ENCODE measurements at regions not wholly inside any gene's neighbourhood (a gene's known extent, or its start where the extent isn't known, plus 50 kb on each side); places are given as distances from the start of the nearest gene placed in this dataset.

DNA sequence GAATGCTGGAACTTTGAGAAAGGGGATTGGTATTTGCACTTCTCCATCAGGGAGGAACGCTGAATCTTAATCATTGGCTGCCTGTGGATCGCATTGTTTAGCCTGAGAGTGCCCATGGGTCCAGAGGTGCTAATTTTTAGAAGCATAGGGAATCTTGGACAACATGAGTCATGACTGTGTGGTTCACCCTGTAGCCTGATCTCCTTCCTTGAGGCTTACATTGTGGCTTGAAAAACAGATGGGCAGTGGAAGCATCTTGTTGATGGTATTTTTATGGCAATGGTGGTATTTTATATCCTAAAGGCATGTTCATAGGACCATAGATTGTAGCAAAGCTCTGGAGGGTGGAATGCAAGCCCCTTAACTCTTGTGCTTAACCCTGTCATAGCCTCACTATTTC lies 99.2 kb upstream of the DBX1 start:
- ATAC-seq: no peak
- TF ChIP-seq TCF4 (CRISPR knock-in tag; IDR thresholded peaks at IDR 0.05; ENCODE audit: borderline replicate concordance): no peak
- no peak for TF ChIP-seq OSR1 (CRISPR knock-in tag; IDR thresholded peaks at IDR 0.05)

GRCh38 chr11:20258376-20258895 lies 98.2 kb upstream of the DBX1 start:
- no peak for ATAC-seq
- no peak for TF ChIP-seq PATZ1 (CRISPR knock-in tag; IDR thresholded peaks at IDR 0.05; ENCODE audit: borderline replicate concordance)
- TF ChIP-seq ISL1 (CRISPR knock-in tag; IDR thresholded peaks at IDR 0.05): no peak
- TF ChIP-seq TCF4 (CRISPR knock-in tag; IDR thresholded peaks at IDR 0.05; ENCODE audit: borderline replicate concordance): peak; percentile 58; the same call in 1 of the 2 replicates
- TF ChIP-seq TSHZ2 (CRISPR knock-in tag; IDR thresholded peaks at IDR 0.05): no peak

DNA sequence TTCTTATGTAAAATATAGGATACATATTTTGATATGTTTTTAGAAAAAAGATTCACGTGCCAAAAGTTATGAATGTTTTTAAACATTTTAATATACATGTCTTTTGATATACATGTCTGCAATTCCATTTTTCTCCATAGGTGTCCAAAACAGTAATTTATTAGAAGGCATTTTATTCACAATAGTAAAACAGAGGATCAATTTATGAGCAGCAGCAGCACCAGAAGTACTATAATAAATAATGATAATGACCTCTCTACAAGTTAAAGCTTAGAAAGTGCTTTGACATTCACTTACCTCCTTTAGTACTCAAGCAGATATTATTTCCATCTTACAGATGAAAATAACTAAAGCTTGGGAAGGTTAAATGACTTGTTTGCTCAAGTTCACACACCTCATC lies 96.7 kb upstream of the DBX1 start:
- TF ChIP-seq PATZ1 (CRISPR knock-in tag; IDR thresholded peaks at IDR 0.05; ENCODE audit: borderline replicate concordance): no peak
- ATAC-seq: no peak

- no peak for ATAC-seq
- no peak for TF ChIP-seq CSDC2 (CRISPR knock-in tag; IDR thresholded peaks at IDR 0.05)
- no peak for TF ChIP-seq PPARA (CRISPR knock-in tag; IDR thresholded peaks at IDR 0.05; ENCODE audit: borderline replicate concordance)
- TF ChIP-seq, protein P1, sequence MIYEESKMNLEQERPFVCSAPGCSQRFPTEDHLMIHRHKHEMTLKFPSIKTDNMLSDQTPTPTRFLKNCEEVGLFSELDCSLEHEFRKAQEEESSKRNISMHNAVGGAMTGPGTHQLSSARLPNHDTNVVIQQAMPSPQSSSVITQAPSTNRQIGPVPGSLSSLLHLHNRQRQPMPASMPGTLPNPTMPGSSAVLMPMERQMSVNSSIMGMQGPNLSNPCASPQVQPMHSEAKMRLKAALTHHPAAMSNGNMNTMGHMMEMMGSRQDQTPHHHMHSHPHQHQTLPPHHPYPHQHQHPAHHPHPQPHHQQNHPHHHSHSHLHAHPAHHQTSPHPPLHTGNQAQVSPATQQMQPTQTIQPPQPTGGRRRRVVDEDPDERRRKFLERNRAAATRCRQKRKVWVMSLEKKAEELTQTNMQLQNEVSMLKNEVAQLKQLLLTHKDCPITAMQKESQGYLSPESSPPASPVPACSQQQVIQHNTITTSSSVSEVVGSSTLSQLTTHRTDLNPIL (CRISPR knock-in tag; IDR thresholded peaks at IDR 0.05; ENCODE audit: low read depth): no peak
- TF ChIP-seq SNAI2 (CRISPR knock-in tag; IDR thresholded peaks at IDR 0.05): no peak
- no peak for TF ChIP-seq ZNF70 (CRISPR knock-in tag; IDR thresholded peaks at IDR 0.05)
- no peak for TF ChIP-seq ESRRG (CRISPR knock-in tag; IDR thresholded peaks at IDR 0.05)
- no peak for TF ChIP-seq RARB (CRISPR knock-in tag; IDR thresholded peaks at IDR 0.05)
- no peak for TF ChIP-seq BACH2 (CRISPR knock-in tag; IDR thresholded peaks at IDR 0.05; ENCODE audit: borderline replicate concordance)
- TF ChIP-seq TOX (CRISPR knock-in tag; IDR thresholded peaks at IDR 0.05; ENCODE audit: borderline replicate concordance): no peak
- TF ChIP-seq PATZ1 (CRISPR knock-in tag; IDR thresholded peaks at IDR 0.05; ENCODE audit: borderline replicate concordance): no peak
- TF ChIP-seq, protein P2, sequence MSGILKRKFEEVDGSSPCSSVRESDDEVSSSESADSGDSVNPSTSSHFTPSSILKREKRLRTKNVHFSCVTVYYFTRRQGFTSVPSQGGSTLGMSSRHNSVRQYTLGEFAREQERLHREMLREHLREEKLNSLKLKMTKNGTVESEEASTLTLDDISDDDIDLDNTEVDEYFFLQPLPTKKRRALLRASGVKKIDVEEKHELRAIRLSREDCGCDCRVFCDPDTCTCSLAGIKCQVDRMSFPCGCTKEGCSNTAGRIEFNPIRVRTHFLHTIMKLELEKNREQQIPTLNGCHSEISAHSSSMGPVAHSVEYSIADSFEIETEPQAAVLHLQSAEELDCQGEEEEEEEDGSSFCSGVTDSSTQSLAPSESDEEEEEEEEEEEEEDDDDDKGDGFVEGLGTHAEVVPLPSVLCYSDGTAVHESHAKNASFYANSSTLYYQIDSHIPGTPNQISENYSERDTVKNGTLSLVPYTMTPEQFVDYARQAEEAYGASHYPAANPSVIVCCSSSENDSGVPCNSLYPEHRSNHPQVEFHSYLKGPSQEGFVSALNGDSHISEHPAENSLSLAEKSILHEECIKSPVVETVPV (CRISPR knock-in tag; IDR thresholded peaks at IDR 0.05): no peak
- TF ChIP-seq GLIS3 (CRISPR knock-in tag; IDR thresholded peaks at IDR 0.05): no peak
- TF ChIP-seq ZFP3 (CRISPR knock-in tag; IDR thresholded peaks at IDR 0.05): no peak
- TF ChIP-seq ISL1 (CRISPR knock-in tag; IDR thresholded peaks at IDR 0.05): no peak
- no peak for TF ChIP-seq OSR1 (CRISPR knock-in tag; IDR thresholded peaks at IDR 0.05)
- TF ChIP-seq ARNTL (CRISPR knock-in tag; IDR thresholded peaks at IDR 0.05; ENCODE audit: borderline replicate concordance, low read depth): no peak
- TF ChIP-seq ZFP30 (CRISPR knock-in tag; IDR thresholded peaks at IDR 0.05): no peak
- no peak for TF ChIP-seq ZNF565 (CRISPR knock-in tag; conservative IDR thresholded peaks at IDR 0.05; ENCODE audit: low read depth)
Measured at GRCh38 chr11:20253796-20254195, 93.5 kb upstream of the DBX1 start.

Measured in SK-N-SH treated with all-trans-retinoic acid at 6 μM for 48 hours (cell line).